Activated CD4-positive, alpha-beta T cell treated with anti-CD3 and anti-CD28 coated beads, Interleukin-2, amount 10 ng/mL, durations not matched to agents 24 days and 14 days (primary cell): ENCODE measurements at regions not wholly inside any gene's neighbourhood (a gene's known extent, or its start where the extent isn't known, plus 50 kb on each side); places are given as distances from the start of the nearest gene placed in this dataset.

ENCODE experiments used
- DNase-seq: peaks from one replicate; pipeline ENCODE4 v3.0.0; 2022
- H3K27ac Mint-ChIP-seq: one replicate; pipeline ENCODE4 v1.8.0; 2022; ENCODE audit warnings: mild to moderate bottlenecking, mixed read lengths
- H3K27me3 Mint-ChIP-seq: one replicate; pipeline ENCODE4 v1.8.0; 2022; ENCODE audit warnings: mixed read lengths
- H3K36me3 Mint-ChIP-seq: one replicate; pipeline ENCODE4 v1.8.0; 2022; ENCODE audit warnings: low read depth, mild to moderate bottlenecking, mixed read lengths
- H3K4me1 Mint-ChIP-seq: one replicate; pipeline ENCODE4 v1.8.0; 2021; ENCODE audit warnings: mixed read lengths
- H3K4me3 Mint-ChIP-seq: one replicate; pipeline ENCODE4 v1.8.0; 2022; ENCODE audit warnings: mild to moderate bottlenecking, moderate library complexity, mixed read lengths
- H3K9me3 Mint-ChIP-seq: one replicate; pipeline ENCODE4 v1.8.0; 2021; ENCODE audit warnings: mixed read lengths
- intact Hi-C: fragments of 100-400 bp; cut with micrococcal nuclease; formaldehyde crosslinking; loops from one replicate; pipeline ENCODE4 v1.15.1; 2023

GRCh38 chr18:10322435-10322834 is 132.0 kb upstream of the APCDD1 start:
- H3K9me3 Mint-ChIP-seq = no peaks in the 10 kb centered on the region
- H3K4me3 Mint-ChIP-seq = no peak overlapping the region
- H3K27ac Mint-ChIP-seq = no peak overlapping the region
- H3K36me3 Mint-ChIP-seq = no peaks in the 10 kb centered on the region
- no peak for DNase-seq
- no peaks in the 10 kb centered on the region for H3K4me1 Mint-ChIP-seq
- peaks cover 2% of the 10 kb centered on the region for H3K27me3 Mint-ChIP-seq
- intact Hi-C loops = no loop called here

GRCh38 chr18:10329101-10329500 is 125.3 kb upstream of the APCDD1 start:
- no peaks in the 10 kb centered on the region for H3K36me3 Mint-ChIP-seq
- H3K4me1 Mint-ChIP-seq = no peaks in the 10 kb centered on the region
- H3K27me3 Mint-ChIP-seq = peaks cover 5% of the 10 kb centered on the region
- no peak overlapping the region for H3K4me3 Mint-ChIP-seq
- H3K27ac Mint-ChIP-seq = no peak overlapping the region
- intact Hi-C loops = no loop called here
- DNase-seq = no peak
- no peaks in the 10 kb centered on the region for H3K9me3 Mint-ChIP-seq

GRCh38 chr18:10330428-10330827 is 124.0 kb upstream of the APCDD1 start:
- DNase-seq = no peak
- Mint-ChIP-seq H3K4me3 (no peak overlapping the region), H3K36me3 (no peaks in the 10 kb centered on the region), H3K4me1 (no peaks in the 10 kb centered on the region), H3K27ac (no peak overlapping the region), H3K9me3 (no peaks in the 10 kb centered on the region), H3K27me3 (peaks cover 5% of the 10 kb centered on the region)
- intact Hi-C loops = no loop called here

GRCh38 chr18:10332452-10332851 is 122.0 kb upstream of the APCDD1 start:
- H3K27ac Mint-ChIP-seq = no peak overlapping the region
- DNase-seq = no peak
- no peaks in the 10 kb centered on the region for H3K9me3 Mint-ChIP-seq
- peaks cover 3% of the 10 kb centered on the region for H3K27me3 Mint-ChIP-seq
- H3K4me1 Mint-ChIP-seq = no peaks in the 10 kb centered on the region
- no peak overlapping the region for H3K4me3 Mint-ChIP-seq
- no peaks in the 10 kb centered on the region for H3K36me3 Mint-ChIP-seq
- intact Hi-C loops = no loop called here

GRCh38 chr18:10336749-10337350 is 117.6 kb upstream of the APCDD1 start:
- no peaks in the 10 kb centered on the region for H3K9me3 Mint-ChIP-seq
- H3K36me3 Mint-ChIP-seq = no peaks in the 10 kb centered on the region
- H3K4me3 Mint-ChIP-seq = no peak overlapping the region
- intact Hi-C loops = no loop called here
- no peaks in the 10 kb centered on the region for H3K27me3 Mint-ChIP-seq
- no peaks in the 10 kb centered on the region for H3K4me1 Mint-ChIP-seq
- DNase-seq = no peak
- H3K27ac Mint-ChIP-seq = no peak overlapping the region

- no peaks in the 10 kb centered on the region for H3K27me3 Mint-ChIP-seq
- H3K4me3 Mint-ChIP-seq = no peak overlapping the region
Measured at GRCh38 chr18:10340821-10341220, 113.6 kb upstream of the APCDD1 start.

GRCh38 chr18:10343778-10344177 is 110.7 kb upstream of the APCDD1 start:
- no peak overlapping the region for H3K4me3 Mint-ChIP-seq
- intact Hi-C loops = no loop called here
- no peaks in the 10 kb centered on the region for H3K4me1 Mint-ChIP-seq
- no peak overlapping the region for H3K27ac Mint-ChIP-seq
- H3K9me3 Mint-ChIP-seq = no peaks in the 10 kb centered on the region
- H3K36me3 Mint-ChIP-seq = no peaks in the 10 kb centered on the region
- H3K27me3 Mint-ChIP-seq = no peaks in the 10 kb centered on the region
- no peak for DNase-seq

More at GRCh38 chr18:10340821-10341220, 113.6 kb upstream of the APCDD1 start:
- DNase-seq = no peak
- Mint-ChIP-seq H3K27ac (no peak overlapping the region), H3K4me1 (no peaks in the 10 kb centered on the region), H3K9me3 (no peaks in the 10 kb centered on the region), H3K36me3 (no peaks in the 10 kb centered on the region)
- intact Hi-C loops = no loop called here

GRCh38 chr18:10346749-10347415 is 107.6 kb upstream of the APCDD1 start:
- intact Hi-C loops = no loop called here
- Mint-ChIP-seq H3K4me1 (no peaks in the 10 kb centered on the region), H3K27me3 (no peaks in the 10 kb centered on the region), H3K4me3 (no peak overlapping the region), H3K27ac (no peak overlapping the region), H3K9me3 (no peaks in the 10 kb centered on the region), H3K36me3 (no peaks in the 10 kb centered on the region)
- DNase-seq = no peak

GRCh38 chr18:10349561-10349960 is 104.9 kb upstream of the APCDD1 start:
- Mint-ChIP-seq H3K4me3 (no peak overlapping the region), H3K9me3 (no peaks in the 10 kb centered on the region), H3K36me3 (no peaks in the 10 kb centered on the region), H3K4me1 (no peaks in the 10 kb centered on the region), H3K27me3 (no peaks in the 10 kb centered on the region), H3K27ac (no peak overlapping the region)
- DNase-seq = no peak
- intact Hi-C loops = no loop called here

GRCh38 chr18:10350661-10351060 is 103.8 kb upstream of the APCDD1 start:
- H3K36me3 Mint-ChIP-seq = no peaks in the 10 kb centered on the region
- no peak overlapping the region for H3K27ac Mint-ChIP-seq
- no peak for DNase-seq
- no peaks in the 10 kb centered on the region for H3K27me3 Mint-ChIP-seq
- H3K4me3 Mint-ChIP-seq = no peak overlapping the region
- peaks cover 5% of the 10 kb centered on the region for H3K9me3 Mint-ChIP-seq
- no peaks in the 10 kb centered on the region for H3K4me1 Mint-ChIP-seq
- intact Hi-C loops = no loop called here

GRCh38 chr18:10351219-10351818 is 103.1 kb upstream of the APCDD1 start:
- H3K36me3 Mint-ChIP-seq = no peaks in the 10 kb centered on the region
- no peaks in the 10 kb centered on the region for H3K27me3 Mint-ChIP-seq
- intact Hi-C loops = no loop called here
- peaks cover 10% of the 10 kb centered on the region for H3K9me3 Mint-ChIP-seq
- no peak overlapping the region for H3K27ac Mint-ChIP-seq
- no peaks in the 10 kb centered on the region for H3K4me1 Mint-ChIP-seq
- DNase-seq = no peak
- no peak overlapping the region for H3K4me3 Mint-ChIP-seq

GRCh38 chr18:10351858-10352257 is 102.6 kb upstream of the APCDD1 start:
- H3K36me3 Mint-ChIP-seq = no peaks in the 10 kb centered on the region
- no peak for DNase-seq
- H3K4me1 Mint-ChIP-seq = no peaks in the 10 kb centered on the region
- no peak overlapping the region for H3K4me3 Mint-ChIP-seq
- peaks cover 16% of the 10 kb centered on the region for H3K9me3 Mint-ChIP-seq
- intact Hi-C loops = no loop called here
- H3K27me3 Mint-ChIP-seq = no peaks in the 10 kb centered on the region
- no peak overlapping the region for H3K27ac Mint-ChIP-seq

GRCh38 chr18:10352671-10353070 is 101.8 kb upstream of the APCDD1 start:
- no peaks in the 10 kb centered on the region for H3K36me3 Mint-ChIP-seq
- no peaks in the 10 kb centered on the region for H3K27me3 Mint-ChIP-seq
- H3K4me1 Mint-ChIP-seq = no peaks in the 10 kb centered on the region
- no peak for DNase-seq
- no peak overlapping the region for H3K4me3 Mint-ChIP-seq
- H3K9me3 Mint-ChIP-seq = peaks cover 21% of the 10 kb centered on the region
- H3K27ac Mint-ChIP-seq = no peak overlapping the region
- intact Hi-C loops = no loop called here

GRCh38 chr18:10353791-10354190 is 100.6 kb upstream of the APCDD1 start:
- H3K4me3 Mint-ChIP-seq = no peak overlapping the region
- no peak overlapping the region for H3K27ac Mint-ChIP-seq
- peaks cover 21% of the 10 kb centered on the region for H3K9me3 Mint-ChIP-seq
- no peaks in the 10 kb centered on the region for H3K4me1 Mint-ChIP-seq
- DNase-seq = no peak
- intact Hi-C loops = no loop called here
- no peaks in the 10 kb centered on the region for H3K36me3 Mint-ChIP-seq
- no peaks in the 10 kb centered on the region for H3K27me3 Mint-ChIP-seq
